ENCODE measurements at regions not wholly inside any gene's neighbourhood (a gene's known extent, or its start where the extent isn't known, plus 50 kb on each side); places are given as distances from the start of the nearest gene placed in this dataset.

DNA sequence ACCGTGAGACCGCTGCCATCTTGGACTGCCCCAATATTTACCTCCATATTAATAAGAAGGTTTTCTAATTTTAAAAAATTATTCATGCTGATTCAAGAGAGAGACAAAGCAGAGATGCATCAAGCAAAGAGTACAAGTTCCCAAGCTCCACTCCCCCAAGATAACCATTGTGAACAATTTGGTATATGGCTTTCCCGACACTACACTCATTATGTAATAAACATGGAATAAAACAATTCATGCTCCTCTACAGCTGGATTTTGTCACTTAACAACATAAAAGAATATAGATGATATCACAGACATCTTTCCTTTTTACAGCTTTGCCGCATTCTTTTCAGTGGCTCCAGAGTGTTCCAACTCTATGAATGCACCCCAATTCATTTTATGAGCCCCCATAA lies 307.6 kb downstream of the FGFR2 start:
- H3K36me3 ChIP-seq (ENCODE audit: control insufficient read depth in 1 of 2, insufficient read depth in 2 of 2, low read length in 2 of 2): no peaks in the 10 kb centered on the region
- H3K4me3 ChIP-seq (replicated peaks in 1 of 2; ENCODE audit: low read depth in 1 of 2, low read length in 2 of 2): no peak overlapping the region
- H3K4me1 ChIP-seq (ENCODE audit: control insufficient read depth in 1 of 2, insufficient read depth in 2 of 2, low read length in 2 of 2): no peaks in the 10 kb centered on the region
- no peaks in the 10 kb centered on the region for H4K20me1 ChIP-seq (ENCODE audit: insufficient read depth)
- H3K9ac ChIP-seq (ENCODE audit: low read length): no peak overlapping the region
- no TSS peak for BruUV-seq (replicated peaks)
- DNase-seq (ENCODE audit: low read depth, low spot score) (no peak), ATAC-seq (no peak)
- no peaks in the 10 kb centered on the region for H3K9me3 ChIP-seq (ENCODE audit: control insufficient read depth in 1 of 2, insufficient read depth in 1 of 2, low read depth in 1 of 2, low read length in 2 of 2)
- ChIA-PET POLR2A (no interaction called here), RAD21 (ENCODE audit: low non-redundant PET in 1 of 2, low total read pairs in 2 of 2, uncharacterized antibody in 2 of 2, unreplicated experiment in 2 of 2) (no interaction called here), CTCF (no interaction called here)
- TF ChIP-seq SIN3A (IDR thresholded peaks at IDR 0.05; ENCODE audit: low read depth) (no peak), EZH2phosphoT487 (IDR thresholded peaks at IDR 0.05; ENCODE audit: borderline replicate concordance) (no peak), SRF (IDR thresholded peaks at IDR 0.05; ENCODE audit: low read depth) (no peak), ELF1 (IDR thresholded peaks at IDR 0.05; ENCODE audit: borderline replicate concordance, low read depth) (no peak), POLR2AphosphoS5 (IDR thresholded peaks at IDR 0.05; ENCODE audit: low read depth, low read length) (no peak), EZH2 (IDR thresholded peaks at IDR 0.05) (no peak), FOSL1 (IDR thresholded peaks at IDR 0.05; ENCODE audit: low read depth) (no peak), TCF7L2 (IDR thresholded peaks at IDR 0.05; ENCODE audit: borderline replicate concordance, extremely low read depth, insufficient read depth, insufficient read length) (no peak), POLR2A (IDR thresholded peaks at IDR 0.05; ENCODE audit: borderline replicate concordance, extremely low read depth, insufficient read depth, insufficient read length) (no peak), JUND (IDR thresholded peaks at IDR 0.05) (no peak)
- TF ChIP-seq, protein P1, sequence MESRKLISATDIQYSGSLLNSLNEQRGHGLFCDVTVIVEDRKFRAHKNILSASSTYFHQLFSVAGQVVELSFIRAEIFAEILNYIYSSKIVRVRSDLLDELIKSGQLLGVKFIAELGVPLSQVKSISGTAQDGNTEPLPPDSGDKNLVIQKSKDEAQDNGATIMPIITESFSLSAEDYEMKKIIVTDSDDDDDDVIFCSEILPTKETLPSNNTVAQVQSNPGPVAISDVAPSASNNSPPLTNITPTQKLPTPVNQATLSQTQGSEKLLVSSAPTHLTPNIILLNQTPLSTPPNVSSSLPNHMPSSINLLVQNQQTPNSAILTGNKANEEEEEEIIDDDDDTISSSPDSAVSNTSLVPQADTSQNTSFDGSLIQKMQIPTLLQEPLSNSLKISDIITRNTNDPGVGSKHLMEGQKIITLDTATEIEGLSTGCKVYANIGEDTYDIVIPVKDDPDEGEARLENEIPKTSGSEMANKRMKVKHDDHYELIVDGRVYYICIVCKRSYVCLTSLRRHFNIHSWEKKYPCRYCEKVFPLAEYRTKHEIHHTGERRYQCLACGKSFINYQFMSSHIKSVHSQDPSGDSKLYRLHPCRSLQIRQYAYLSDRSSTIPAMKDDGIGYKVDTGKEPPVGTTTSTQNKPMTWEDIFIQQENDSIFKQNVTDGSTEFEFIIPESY (IDR thresholded peaks at IDR 0.05; ENCODE audit: extremely low read depth, insufficient replicate concordance, low read length): no peak
- TF ChIP-seq, protein P2, sequence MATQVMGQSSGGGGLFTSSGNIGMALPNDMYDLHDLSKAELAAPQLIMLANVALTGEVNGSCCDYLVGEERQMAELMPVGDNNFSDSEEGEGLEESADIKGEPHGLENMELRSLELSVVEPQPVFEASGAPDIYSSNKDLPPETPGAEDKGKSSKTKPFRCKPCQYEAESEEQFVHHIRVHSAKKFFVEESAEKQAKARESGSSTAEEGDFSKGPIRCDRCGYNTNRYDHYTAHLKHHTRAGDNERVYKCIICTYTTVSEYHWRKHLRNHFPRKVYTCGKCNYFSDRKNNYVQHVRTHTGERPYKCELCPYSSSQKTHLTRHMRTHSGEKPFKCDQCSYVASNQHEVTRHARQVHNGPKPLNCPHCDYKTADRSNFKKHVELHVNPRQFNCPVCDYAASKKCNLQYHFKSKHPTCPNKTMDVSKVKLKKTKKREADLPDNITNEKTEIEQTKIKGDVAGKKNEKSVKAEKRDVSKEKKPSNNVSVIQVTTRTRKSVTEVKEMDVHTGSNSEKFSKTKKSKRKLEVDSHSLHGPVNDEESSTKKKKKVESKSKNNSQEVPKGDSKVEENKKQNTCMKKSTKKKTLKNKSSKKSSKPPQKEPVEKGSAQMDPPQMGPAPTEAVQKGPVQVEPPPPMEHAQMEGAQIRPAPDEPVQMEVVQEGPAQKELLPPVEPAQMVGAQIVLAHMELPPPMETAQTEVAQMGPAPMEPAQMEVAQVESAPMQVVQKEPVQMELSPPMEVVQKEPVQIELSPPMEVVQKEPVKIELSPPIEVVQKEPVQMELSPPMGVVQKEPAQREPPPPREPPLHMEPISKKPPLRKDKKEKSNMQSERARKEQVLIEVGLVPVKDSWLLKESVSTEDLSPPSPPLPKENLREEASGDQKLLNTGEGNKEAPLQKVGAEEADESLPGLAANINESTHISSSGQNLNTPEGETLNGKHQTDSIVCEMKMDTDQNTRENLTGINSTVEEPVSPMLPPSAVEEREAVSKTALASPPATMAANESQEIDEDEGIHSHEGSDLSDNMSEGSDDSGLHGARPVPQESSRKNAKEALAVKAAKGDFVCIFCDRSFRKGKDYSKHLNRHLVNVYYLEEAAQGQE (IDR thresholded peaks at IDR 0.05; ENCODE audit: low read depth): no peak
- TF ChIP-seq, protein P3, sequence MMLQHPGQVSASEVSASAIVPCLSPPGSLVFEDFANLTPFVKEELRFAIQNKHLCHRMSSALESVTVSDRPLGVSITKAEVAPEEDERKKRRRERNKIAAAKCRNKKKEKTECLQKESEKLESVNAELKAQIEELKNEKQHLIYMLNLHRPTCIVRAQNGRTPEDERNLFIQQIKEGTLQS (IDR thresholded peaks at IDR 0.05): no peak
- no peaks in the 10 kb centered on the region for H3K9me2 ChIP-seq (ENCODE audit: insufficient read depth)
- no peak overlapping the region for H3K27ac ChIP-seq (ENCODE audit: low read depth, low read length)
- peaks cover 49% of the 10 kb centered on the region; the same call in 1 of the 2 replicates for H3K27me3 ChIP-seq (ENCODE audit: insufficient read depth, low read length)
- no peaks in the 10 kb centered on the region for H3K79me2 ChIP-seq (ENCODE audit: insufficient read depth, low read length)
- no peak overlapping the region for H2AFZ ChIP-seq (ENCODE audit: low read depth, low read length, poor library complexity, severe bottlenecking)
- intact Hi-C loops (cut with micrococcal nuclease): no loop called here
- no peak overlapping the region for H3K4me2 ChIP-seq (ENCODE audit: low read length)
